K562 (cell line): ENCODE measurements at regions not wholly inside any gene's neighbourhood (a gene's known extent, or its start where the extent isn't known, plus 50 kb on each side); places are given as distances from the start of the nearest gene placed in this dataset.

Source experiments
- EZH2 ChIP-seq: IDR thresholded peaks from 2 replicates; pipeline ENCODE4 v1.6.1; 2012; ENCODE audit warnings: low read depth, mild to moderate bottlenecking, inconsistent platforms, low read length, borderline replicate concordance
- FOXM1 ChIP-seq, 2 experiments: fragments of 450-650 bp in 1 of 2; sonication (generic) in 1 of 2; formaldehyde crosslinking in 1 of 2; IDR thresholded peaks; 2 replicates each; pipeline versions ENCODE4 v1.6.1 to v1.9.0; 2017 to 2022; ENCODE audit warnings: low read depth in 2 of 2, mild to moderate bottlenecking in 2 of 2, missing genetic modification reagents in 1 of 2, moderate library complexity in 1 of 2
- HDAC8 ChIP-seq: fragments of 450-650 bp; IDR thresholded peaks from 2 replicates; pipeline ENCODE4 v1.6.1; 2016; ENCODE audit warnings: mild to moderate bottlenecking, missing genetic modification characterization, moderate library complexity, missing compliant biosample characterization
- HMG20A ChIP-seq: fragments of 450-650 bp; formaldehyde crosslinking; conservative IDR thresholded peaks from 2 replicates; pipeline ENCODE4 v1.4.0; 2020; ENCODE audit warnings: mild to moderate bottlenecking, mixed read lengths
- POLR2A ChIP-seq: fragments of 450-650 bp; conservative IDR thresholded peaks from 2 replicates; pipeline ENCODE4 v1.6.1; 2016
- POLR2AphosphoS5 ChIP-seq: IDR thresholded peaks from 2 replicates; pipeline ENCODE4 v1.6.1; 2011; ENCODE audit warnings: mild to moderate bottlenecking, low read depth, low read length, moderate library complexity; ENCODE audit not compliant: control insufficient read depth, insufficient read depth
- U2AF2 ChIP-seq: fragments of 200-400 bp; formaldehyde crosslinking; optimal IDR thresholded peaks from 2 replicates; pipeline ENCODE3; 2017; ENCODE audit warnings: low read depth, mild to moderate bottlenecking, low read length
- ZNF133 ChIP-seq: fragments of 250-450 bp; sonication (Bioruptor Pico); IDR thresholded peaks from 2 replicates; pipeline ENCODE4 v1.4.0; 2020; ENCODE audit warnings: mild to moderate bottlenecking
- TF ChIP-seq, protein P1 (sequence below): sonication (generic); formaldehyde crosslinking; IDR thresholded peaks from 2 replicates; pipeline ENCODE4 v1.5.0; 2020; ENCODE audit warnings: missing genetic modification reagents

GRCh38 chr9:118290116-118290515, 585.9 kb downstream of the TLR4 start:
- TF ChIP-seq HMG20A (CRISPR knock-in tag) (no peak), ZNF133 (CRISPR knock-in tag) (no peak), POLR2AphosphoS5 (no peak), FOXM1 (IDR thresholded peaks at IDR 0.05; ENCODE audit: low read depth) (no peak), FOXM1 (CRISPR knock-in tag; IDR thresholded peaks at IDR 0.05; ENCODE audit: low read depth) (no peak), U2AF2 (no peak), HDAC8 (tag) (no peak), POLR2A (no peak), EZH2 (no peak)
- TF ChIP-seq, protein P1, sequence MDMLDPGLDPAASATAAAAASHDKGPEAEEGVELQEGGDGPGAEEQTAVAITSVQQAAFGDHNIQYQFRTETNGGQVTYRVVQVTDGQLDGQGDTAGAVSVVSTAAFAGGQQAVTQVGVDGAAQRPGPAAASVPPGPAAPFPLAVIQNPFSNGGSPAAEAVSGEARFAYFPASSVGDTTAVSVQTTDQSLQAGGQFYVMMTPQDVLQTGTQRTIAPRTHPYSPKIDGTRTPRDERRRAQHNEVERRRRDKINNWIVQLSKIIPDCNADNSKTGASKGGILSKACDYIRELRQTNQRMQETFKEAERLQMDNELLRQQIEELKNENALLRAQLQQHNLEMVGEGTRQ = no peak
